ENCODE measurements at regions not wholly inside any gene's neighbourhood (a gene's known extent, or its start where the extent isn't known, plus 50 kb on each side); places are given as distances from the start of the nearest gene placed in this dataset.

DNA sequence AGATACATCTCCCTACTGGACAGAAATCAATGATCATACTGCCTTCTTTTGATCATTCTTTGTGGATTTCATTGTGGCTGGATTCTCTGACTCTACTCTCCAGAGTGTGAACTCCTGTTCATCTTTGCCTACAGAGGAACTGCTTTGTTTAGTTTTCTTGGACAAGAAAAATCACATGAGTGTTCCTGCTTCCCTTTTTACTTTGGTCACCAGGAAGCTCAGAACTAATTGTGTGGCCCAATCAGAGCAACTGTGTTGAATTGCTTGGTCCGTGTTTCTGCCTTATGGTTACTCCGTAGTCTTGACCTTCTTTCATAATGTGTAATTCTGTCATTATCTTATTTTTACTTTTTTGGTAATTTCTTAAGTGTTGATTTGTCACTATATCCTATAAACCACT, 97.0 kb downstream of the MAF start:
- no peaks in the 10 kb centered on the region for H4K20me1 ChIP-seq (replicated peaks; ENCODE audit: insufficient read depth)
- no peak overlapping the region for H2AFZ ChIP-seq
- Mint-ChIP-seq H3K9me3 (no peaks in the 10 kb centered on the region), H3K27ac (no peak overlapping the region), H3K36me3 (ENCODE audit: low read depth) (no peaks in the 10 kb centered on the region), H3K27me3 (ENCODE audit: insufficient read depth, low read depth, poor library complexity) (no peaks in the 10 kb centered on the region), H3K4me3 (no peak overlapping the region), H3K4me1 (no peaks in the 10 kb centered on the region)
- no peaks in the 10 kb centered on the region for H3K4me1 ChIP-seq (ENCODE audit: insufficient read depth)
- no peaks in the 10 kb centered on the region for H3K27me3 ChIP-seq (ENCODE audit: insufficient read depth)
- ATAC-seq (no peak), DNase-seq (ENCODE audit: low spot score) (no peak)
- H3K79me2 ChIP-seq (replicated peaks; ENCODE audit: insufficient read depth) = no peaks in the 10 kb centered on the region
- H3K4me3 ChIP-seq = no peak overlapping the region
- H3F3A ChIP-seq (replicated peaks; ENCODE audit: low read depth) = no peaks in the 10 kb centered on the region
- H3K9me2 ChIP-seq (ENCODE audit: insufficient read depth) = 0 out of 2 replicates have a peak, but pooled peaks cover 7% of the 10 kb centered on the region
- H3K4me2 ChIP-seq = no peak overlapping the region
- TF ChIP-seq, protein P1, sequence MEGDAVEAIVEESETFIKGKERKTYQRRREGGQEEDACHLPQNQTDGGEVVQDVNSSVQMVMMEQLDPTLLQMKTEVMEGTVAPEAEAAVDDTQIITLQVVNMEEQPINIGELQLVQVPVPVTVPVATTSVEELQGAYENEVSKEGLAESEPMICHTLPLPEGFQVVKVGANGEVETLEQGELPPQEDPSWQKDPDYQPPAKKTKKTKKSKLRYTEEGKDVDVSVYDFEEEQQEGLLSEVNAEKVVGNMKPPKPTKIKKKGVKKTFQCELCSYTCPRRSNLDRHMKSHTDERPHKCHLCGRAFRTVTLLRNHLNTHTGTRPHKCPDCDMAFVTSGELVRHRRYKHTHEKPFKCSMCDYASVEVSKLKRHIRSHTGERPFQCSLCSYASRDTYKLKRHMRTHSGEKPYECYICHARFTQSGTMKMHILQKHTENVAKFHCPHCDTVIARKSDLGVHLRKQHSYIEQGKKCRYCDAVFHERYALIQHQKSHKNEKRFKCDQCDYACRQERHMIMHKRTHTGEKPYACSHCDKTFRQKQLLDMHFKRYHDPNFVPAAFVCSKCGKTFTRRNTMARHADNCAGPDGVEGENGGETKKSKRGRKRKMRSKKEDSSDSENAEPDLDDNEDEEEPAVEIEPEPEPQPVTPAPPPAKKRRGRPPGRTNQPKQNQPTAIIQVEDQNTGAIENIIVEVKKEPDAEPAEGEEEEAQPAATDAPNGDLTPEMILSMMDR (conservative IDR thresholded peaks at IDR 0.05; ENCODE audit: low read depth in 2 of 2) = no peak
- TF ChIP-seq NANOG (IDR thresholded peaks at IDR 0.05; ENCODE audit: borderline replicate concordance) = no peak
- TF ChIP-seq ZNF114 (CRISPR knock-in tag; IDR thresholded peaks at IDR 0.05) = no peak
- TF ChIP-seq, protein P2, sequence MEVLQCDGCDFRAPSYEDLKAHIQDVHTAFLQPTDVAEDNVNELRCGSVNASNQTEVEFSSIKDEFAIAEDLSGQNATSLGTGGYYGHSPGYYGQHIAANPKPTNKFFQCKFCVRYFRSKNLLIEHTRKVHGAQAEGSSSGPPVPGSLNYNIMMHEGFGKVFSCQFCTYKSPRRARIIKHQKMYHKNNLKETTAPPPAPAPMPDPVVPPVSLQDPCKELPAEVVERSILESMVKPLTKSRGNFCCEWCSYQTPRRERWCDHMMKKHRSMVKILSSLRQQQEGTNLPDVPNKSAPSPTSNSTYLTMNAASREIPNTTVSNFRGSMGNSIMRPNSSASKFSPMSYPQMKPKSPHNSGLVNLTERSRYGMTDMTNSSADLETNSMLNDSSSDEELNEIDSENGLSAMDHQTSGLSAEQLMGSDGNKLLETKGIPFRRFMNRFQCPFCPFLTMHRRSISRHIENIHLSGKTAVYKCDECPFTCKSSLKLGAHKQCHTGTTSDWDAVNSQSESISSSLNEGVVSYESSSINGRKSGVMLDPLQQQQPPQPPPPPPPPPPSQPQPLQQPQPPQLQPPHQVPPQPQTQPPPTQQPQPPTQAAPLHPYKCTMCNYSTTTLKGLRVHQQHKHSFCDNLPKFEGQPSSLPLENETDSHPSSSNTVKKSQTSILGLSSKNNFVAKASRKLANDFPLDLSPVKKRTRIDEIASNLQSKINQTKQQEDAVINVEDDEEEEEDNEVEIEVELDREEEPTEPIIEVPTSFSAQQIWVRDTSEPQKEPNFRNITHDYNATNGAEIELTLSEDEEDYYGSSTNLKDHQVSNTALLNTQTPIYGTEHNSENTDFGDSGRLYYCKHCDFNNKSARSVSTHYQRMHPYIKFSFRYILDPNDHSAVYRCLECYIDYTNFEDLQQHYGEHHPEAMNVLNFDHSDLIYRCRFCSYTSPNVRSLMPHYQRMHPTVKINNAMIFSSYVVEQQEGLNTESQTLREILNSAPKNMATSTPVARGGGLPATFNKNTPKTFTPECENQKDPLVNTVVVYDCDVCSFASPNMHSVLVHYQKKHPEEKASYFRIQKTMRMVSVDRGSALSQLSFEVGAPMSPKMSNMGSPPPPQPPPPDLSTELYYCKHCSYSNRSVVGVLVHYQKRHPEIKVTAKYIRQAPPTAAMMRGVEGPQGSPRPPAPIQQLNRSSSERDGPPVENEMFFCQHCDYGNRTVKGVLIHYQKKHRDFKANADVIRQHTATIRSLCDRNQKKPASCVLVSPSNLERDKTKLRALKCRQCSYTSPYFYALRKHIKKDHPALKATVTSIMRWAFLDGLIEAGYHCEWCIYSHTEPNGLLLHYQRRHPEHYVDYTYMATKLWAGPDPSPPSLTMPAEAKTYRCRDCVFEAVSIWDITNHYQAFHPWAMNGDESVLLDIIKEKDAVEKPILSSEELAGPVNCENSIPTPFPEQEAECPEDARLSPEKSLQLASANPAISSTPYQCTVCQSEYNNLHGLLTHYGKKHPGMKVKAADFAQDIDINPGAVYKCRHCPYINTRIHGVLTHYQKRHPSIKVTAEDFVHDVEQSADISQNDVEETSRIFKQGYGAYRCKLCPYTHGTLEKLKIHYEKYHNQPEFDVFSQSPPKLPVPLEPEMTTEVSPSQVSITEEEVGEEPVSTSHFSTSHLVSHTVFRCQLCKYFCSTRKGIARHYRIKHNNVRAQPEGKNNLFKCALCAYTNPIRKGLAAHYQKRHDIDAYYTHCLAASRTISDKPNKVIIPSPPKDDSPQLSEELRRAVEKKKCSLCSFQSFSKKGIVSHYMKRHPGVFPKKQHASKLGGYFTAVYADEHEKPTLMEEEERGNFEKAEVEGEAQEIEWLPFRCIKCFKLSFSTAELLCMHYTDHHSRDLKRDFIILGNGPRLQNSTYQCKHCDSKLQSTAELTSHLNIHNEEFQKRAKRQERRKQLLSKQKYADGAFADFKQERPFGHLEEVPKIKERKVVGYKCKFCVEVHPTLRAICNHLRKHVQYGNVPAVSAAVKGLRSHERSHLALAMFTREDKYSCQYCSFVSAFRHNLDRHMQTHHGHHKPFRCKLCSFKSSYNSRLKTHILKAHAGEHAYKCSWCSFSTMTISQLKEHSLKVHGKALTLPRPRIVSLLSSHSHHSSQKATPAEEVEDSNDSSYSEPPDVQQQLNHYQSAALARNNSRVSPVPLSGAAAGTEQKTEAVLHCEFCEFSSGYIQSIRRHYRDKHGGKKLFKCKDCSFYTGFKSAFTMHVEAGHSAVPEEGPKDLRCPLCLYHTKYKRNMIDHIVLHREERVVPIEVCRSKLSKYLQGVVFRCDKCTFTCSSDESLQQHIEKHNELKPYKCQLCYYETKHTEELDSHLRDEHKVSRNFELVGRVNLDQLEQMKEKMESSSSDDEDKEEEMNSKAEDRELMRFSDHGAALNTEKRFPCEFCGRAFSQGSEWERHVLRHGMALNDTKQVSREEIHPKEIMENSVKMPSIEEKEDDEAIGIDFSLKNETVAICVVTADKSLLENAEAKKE (CRISPR knock-in tag; IDR thresholded peaks at IDR 0.05) = no peak
- no peak for TF ChIP-seq ZNF331 (CRISPR knock-in tag; IDR thresholded peaks at IDR 0.05; ENCODE audit: low read depth)
- TF ChIP-seq EZH2 (IDR thresholded peaks at IDR 0.05; ENCODE audit: low read depth, unreplicated experiment) = no peak
- TF ChIP-seq JUNB (IDR thresholded peaks at IDR 0.05; ENCODE audit: unreplicated experiment) = no peak
- TF ChIP-seq, protein P3, sequence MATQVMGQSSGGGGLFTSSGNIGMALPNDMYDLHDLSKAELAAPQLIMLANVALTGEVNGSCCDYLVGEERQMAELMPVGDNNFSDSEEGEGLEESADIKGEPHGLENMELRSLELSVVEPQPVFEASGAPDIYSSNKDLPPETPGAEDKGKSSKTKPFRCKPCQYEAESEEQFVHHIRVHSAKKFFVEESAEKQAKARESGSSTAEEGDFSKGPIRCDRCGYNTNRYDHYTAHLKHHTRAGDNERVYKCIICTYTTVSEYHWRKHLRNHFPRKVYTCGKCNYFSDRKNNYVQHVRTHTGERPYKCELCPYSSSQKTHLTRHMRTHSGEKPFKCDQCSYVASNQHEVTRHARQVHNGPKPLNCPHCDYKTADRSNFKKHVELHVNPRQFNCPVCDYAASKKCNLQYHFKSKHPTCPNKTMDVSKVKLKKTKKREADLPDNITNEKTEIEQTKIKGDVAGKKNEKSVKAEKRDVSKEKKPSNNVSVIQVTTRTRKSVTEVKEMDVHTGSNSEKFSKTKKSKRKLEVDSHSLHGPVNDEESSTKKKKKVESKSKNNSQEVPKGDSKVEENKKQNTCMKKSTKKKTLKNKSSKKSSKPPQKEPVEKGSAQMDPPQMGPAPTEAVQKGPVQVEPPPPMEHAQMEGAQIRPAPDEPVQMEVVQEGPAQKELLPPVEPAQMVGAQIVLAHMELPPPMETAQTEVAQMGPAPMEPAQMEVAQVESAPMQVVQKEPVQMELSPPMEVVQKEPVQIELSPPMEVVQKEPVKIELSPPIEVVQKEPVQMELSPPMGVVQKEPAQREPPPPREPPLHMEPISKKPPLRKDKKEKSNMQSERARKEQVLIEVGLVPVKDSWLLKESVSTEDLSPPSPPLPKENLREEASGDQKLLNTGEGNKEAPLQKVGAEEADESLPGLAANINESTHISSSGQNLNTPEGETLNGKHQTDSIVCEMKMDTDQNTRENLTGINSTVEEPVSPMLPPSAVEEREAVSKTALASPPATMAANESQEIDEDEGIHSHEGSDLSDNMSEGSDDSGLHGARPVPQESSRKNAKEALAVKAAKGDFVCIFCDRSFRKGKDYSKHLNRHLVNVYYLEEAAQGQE (IDR thresholded peaks at IDR 0.05; ENCODE audit: unreplicated experiment) = no peak
- no peaks in the 10 kb centered on the region for H3K36me3 ChIP-seq (ENCODE audit: insufficient read depth)
- H3K27ac ChIP-seq (ENCODE audit: low read depth) = no peak overlapping the region
